HCT116 (cell line): ENCODE measurements at regions not wholly inside any gene's neighbourhood (a gene's known extent, or its start where the extent isn't known, plus 50 kb on each side); places are given as distances from the start of the nearest gene placed in this dataset.

Source experiments
- ATAC-seq: fragments of 200-7000 bp; cut with Tn5 transposase; 2 replicates; pipeline ENCODE4 v1.9.1; 2020; ENCODE audit warnings: mild to moderate bottlenecking, moderate library complexity
- BruUV-seq: library from RNA; stranded (reverse); fragments of 400-500 nt; replicated peaks from 2 replicates; lab custom pipeline; 2021; lab: Mats Ljungman, UMichigan
- CTCF ChIA-PET: fragments of 300-600 bp; sonication (Branson Sonifier 250); formaldehyde crosslinking; loops from one replicate; lab custom pipeline; 2021; ENCODE audit warnings: antibody characterized with exemption; lab: Charles Lee
- POLR2A ChIA-PET: fragments of 300-600, 350-600 bp; sonication (Branson Sonifier 250); formaldehyde crosslinking; loops from one replicate; lab custom pipeline; 2021; ENCODE audit warnings: antibody characterized with exemption; lab: Charles Lee
- RAD21 ChIA-PET, 2 experiments: fragments of 300-600 bp; sonication (Branson Sonifier 250); formaldehyde crosslinking; loops; one replicate each; lab custom pipeline; 2023; ENCODE audit warnings: low total read pairs in 2 of 2; ENCODE audit not compliant: uncharacterized antibody in 2 of 2, unreplicated experiment in 2 of 2, low non-redundant PET in 1 of 2; lab: Charles Lee
- DNase-seq: peaks from one replicate; pipeline ENCODE4 v3.0.0-alpha.2; 2010; ENCODE audit warnings: low read depth, low spot score
- H2AFZ ChIP-seq: fragments of 200-600 bp; shearing (Covaris generic), sonication (generic); 2 replicates; pipeline ENCODE4 v1.6.1; 2017; ENCODE audit warnings: low read depth, mixed run types, mixed read lengths, antibody characterized with exemption, low read length; ENCODE audit not compliant: poor library complexity, severe bottlenecking
- H3K27ac ChIP-seq: 2 replicates; pipeline ENCODE4 v1.5.1; 2012; ENCODE audit warnings: low read depth, low read length
- H3K27me3 ChIP-seq: fragments of 200-600 bp; sonication (generic); 2 replicates; pipeline ENCODE4 v1.6.1; 2016; ENCODE audit warnings: mixed run types, low read length, mixed read lengths; ENCODE audit not compliant: insufficient read depth
- H3K36me3 ChIP-seq, 2 experiments: fragments of 200-500 bp in 1 of 2; fragments of 200-600 bp in 1 of 2; sonication (Bioruptor generic) in 1 of 2; sonication (generic) in 1 of 2; 2 replicates each; pipeline versions ENCODE4 v1.5.1 to v1.6.1; 2014 to 2016; ENCODE audit warnings: low read length in 2 of 2, inconsistent platforms in 1 of 2, mixed read lengths in 1 of 2, mixed run types in 1 of 2; ENCODE audit not compliant: insufficient read depth in 2 of 2, control insufficient read depth in 1 of 2
- H3K4me1 ChIP-seq, 2 experiments: fragments of 200-600 bp in 1 of 2; sonication (generic) in 1 of 2; 2 replicates each; pipeline versions ENCODE4 v1.5.1 to v1.6.1; 2012 to 2017; ENCODE audit warnings: low read length in 2 of 2, inconsistent platforms in 1 of 2, mild to moderate bottlenecking in 1 of 2, mixed read lengths in 1 of 2, mixed run types in 1 of 2, moderate library complexity in 1 of 2; ENCODE audit not compliant: insufficient read depth in 2 of 2, control insufficient read depth in 1 of 2
- H3K4me2 ChIP-seq: fragments of 200-600 bp; sonication (generic); 2 replicates; pipeline ENCODE4 v1.6.1; 2017; ENCODE audit warnings: mixed run types, low read length, mixed read lengths
- H3K4me3 ChIP-seq, 2 experiments: fragments of 200-600 bp in 1 of 2; sonication (generic) in 1 of 2; replicated peaks in 1 of 2; 2 replicates each; pipeline ENCODE4 v1.5.1; 2011 to 2016; ENCODE audit warnings: low read length in 2 of 2, control low read depth in 1 of 2, low read depth in 1 of 2, mild to moderate bottlenecking in 1 of 2, mixed read lengths in 1 of 2, mixed run types in 1 of 2
- H3K79me2 ChIP-seq: fragments of 200-600 bp; sonication (generic); 2 replicates; pipeline ENCODE4 v1.6.1; 2017; ENCODE audit warnings: mild to moderate bottlenecking, mixed run types, low read length, moderate library complexity, mixed read lengths; ENCODE audit not compliant: insufficient read depth
- H3K9ac ChIP-seq: fragments of 200-600 bp; sonication (generic); 2 replicates; pipeline ENCODE4 v1.6.1; 2016; ENCODE audit warnings: low read length, mixed read lengths
- H3K9me2 ChIP-seq: fragments of 200-600 bp; sonication (generic), shearing (Covaris generic); 2 replicates; pipeline ENCODE4 v1.6.1; 2017; ENCODE audit warnings: mixed run types, mild to moderate bottlenecking, moderate library complexity; ENCODE audit not compliant: insufficient read depth
- H3K9me3 ChIP-seq, 2 experiments: fragments of 200-500 bp in 1 of 2; fragments of 200-600 bp in 1 of 2; sonication (Bioruptor generic) in 1 of 2; sonication (generic) in 1 of 2; 2 replicates each; pipeline ENCODE4 v1.6.1; 2014 to 2017; ENCODE audit warnings: low read length in 2 of 2, mixed read lengths in 2 of 2, inconsistent platforms in 1 of 2, low read depth in 1 of 2, mild to moderate bottlenecking in 1 of 2, mixed run types in 1 of 2, moderate library complexity in 1 of 2; ENCODE audit not compliant: control insufficient read depth in 1 of 2, insufficient read depth in 1 of 2
- H4K20me1 ChIP-seq: fragments of 200-600 bp; sonication (generic), shearing (Covaris generic); 2 replicates; pipeline ENCODE4 v1.6.1; 2017; ENCODE audit warnings: mixed run types, mild to moderate bottlenecking, moderate library complexity; ENCODE audit not compliant: insufficient read depth
- CBX3 ChIP-seq: IDR thresholded peaks from 2 replicates; pipeline ENCODE4 v1.6.1; 2012; ENCODE audit warnings: low read depth
- EGR1 ChIP-seq: IDR thresholded peaks from 2 replicates; pipeline ENCODE4 v1.6.1; 2012; ENCODE audit warnings: low read depth
- EZH2 ChIP-seq: fragments of 200-600 bp; sonication (generic); IDR thresholded peaks from 2 replicates; pipeline ENCODE4 v1.6.1; 2017; ENCODE audit warnings: antibody characterized with exemption, mixed run types
- EZH2phosphoT487 ChIP-seq: fragments of 200-600 bp; IDR thresholded peaks from 2 replicates; pipeline ENCODE4 v1.6.1; 2018; ENCODE audit warnings: antibody characterized with exemption, borderline replicate concordance
- FOSL1 ChIP-seq: IDR thresholded peaks from 2 replicates; pipeline ENCODE4 v1.6.1; 2012; ENCODE audit warnings: low read depth
- JUND ChIP-seq: IDR thresholded peaks from 2 replicates; pipeline ENCODE4 v1.6.1; 2012
- POLR2A ChIP-seq: IDR thresholded peaks from 2 replicates; pipeline ENCODE4 v1.7.0; 2011; ENCODE audit warnings: borderline replicate concordance; ENCODE audit not compliant: insufficient read depth, insufficient read length; ENCODE audit errors: extremely low read depth
- POLR2AphosphoS5 ChIP-seq: IDR thresholded peaks from 2 replicates; pipeline ENCODE4 v1.6.1; 2011; ENCODE audit warnings: mild to moderate bottlenecking, low read depth, low read length, moderate library complexity
- RAD21 ChIP-seq: IDR thresholded peaks from 2 replicates; pipeline ENCODE4 v1.6.1; 2012; ENCODE audit warnings: low read depth, mild to moderate bottlenecking
- SRF ChIP-seq: IDR thresholded peaks from 2 replicates; pipeline ENCODE4 v1.6.1; 2012; ENCODE audit warnings: low read depth
- TCF7L2 ChIP-seq: IDR thresholded peaks from 2 replicates; pipeline ENCODE4 v1.7.0; 2011; ENCODE audit warnings: borderline replicate concordance, inconsistent platforms; ENCODE audit not compliant: insufficient read depth, insufficient read length; ENCODE audit errors: extremely low read depth
- YY1 ChIP-seq: IDR thresholded peaks from 2 replicates; pipeline ENCODE4 v1.6.1; 2011; ENCODE audit warnings: low read length, low read depth, moderate library complexity, mild to moderate bottlenecking; ENCODE audit not compliant: insufficient replicate concordance; ENCODE audit errors: extremely low read depth
- ZFX ChIP-seq: fragments of 450-650 bp; IDR thresholded peaks from 2 replicates; pipeline ENCODE4 v1.6.1; 2017
- ZNF274 ChIP-seq: fragments of 200-500 bp; sonication (Bioruptor generic); IDR thresholded peaks from 2 replicates; pipeline ENCODE4 v1.6.1; 2014; ENCODE audit warnings: mild to moderate bottlenecking, low read depth, low read length, inconsistent platforms
- intact Hi-C: fragments of 100-400 bp; cut with micrococcal nuclease; formaldehyde crosslinking; loops from 2 replicates; pipeline ENCODE4 v1.10.0; 2022
- TF ChIP-seq, protein P1 (sequence below): IDR thresholded peaks from 2 replicates; pipeline ENCODE4 v1.6.1; 2011; ENCODE audit warnings: mild to moderate bottlenecking, low read length, moderate library complexity; ENCODE audit not compliant: insufficient replicate concordance; ENCODE audit errors: extremely low read depth
- TF ChIP-seq, protein P2 (sequence below): IDR thresholded peaks from 2 replicates; pipeline ENCODE4 v1.6.1; 2012; ENCODE audit warnings: low read depth
- TF ChIP-seq, protein P3 (sequence below): IDR thresholded peaks from 2 replicates; pipeline ENCODE4 v1.6.1; 2012
- TF ChIP-seq, protein P4 (sequence below), 3 experiments: fragments of 200-600 bp in 1 of 3; sonication (generic) in 1 of 3; IDR thresholded peaks in 2 of 3; conservative IDR thresholded peaks in 1 of 3; 2 replicates each; pipeline ENCODE4 v1.5.1; 2012 to 2017; ENCODE audit warnings: low read depth in 2 of 3, low read length in 2 of 3, antibody characterized with exemption in 1 of 3, borderline replicate concordance in 1 of 3, control low read depth in 1 of 3, mild to moderate bottlenecking in 1 of 3, mixed read lengths in 1 of 3, mixed run types in 1 of 3, moderate library complexity in 1 of 3; ENCODE audit not compliant: insufficient read depth in 1 of 3

DNA sequence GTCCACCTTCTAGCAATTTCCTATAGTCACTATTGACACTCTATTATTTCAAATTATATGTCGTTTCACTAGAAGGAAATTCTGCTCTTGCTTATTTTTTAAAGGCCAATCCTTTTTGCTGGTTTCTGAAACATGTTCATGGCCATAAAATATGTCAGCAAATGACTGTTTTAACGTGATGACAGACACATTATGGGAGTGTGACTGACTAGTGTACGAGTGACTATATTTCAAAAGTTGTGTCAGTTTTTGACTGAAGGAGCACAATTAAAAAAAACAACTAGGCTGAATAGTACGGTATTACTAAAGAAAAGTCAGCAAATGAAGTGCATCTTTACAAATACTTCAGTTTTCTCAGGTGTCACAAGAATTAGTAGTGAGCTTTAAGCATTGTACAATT, 196.0 kb downstream of the NR4A2 start (continued):
- no peak for TF ChIP-seq YY1
- no peak for TF ChIP-seq RAD21
- TF ChIP-seq, protein P1, sequence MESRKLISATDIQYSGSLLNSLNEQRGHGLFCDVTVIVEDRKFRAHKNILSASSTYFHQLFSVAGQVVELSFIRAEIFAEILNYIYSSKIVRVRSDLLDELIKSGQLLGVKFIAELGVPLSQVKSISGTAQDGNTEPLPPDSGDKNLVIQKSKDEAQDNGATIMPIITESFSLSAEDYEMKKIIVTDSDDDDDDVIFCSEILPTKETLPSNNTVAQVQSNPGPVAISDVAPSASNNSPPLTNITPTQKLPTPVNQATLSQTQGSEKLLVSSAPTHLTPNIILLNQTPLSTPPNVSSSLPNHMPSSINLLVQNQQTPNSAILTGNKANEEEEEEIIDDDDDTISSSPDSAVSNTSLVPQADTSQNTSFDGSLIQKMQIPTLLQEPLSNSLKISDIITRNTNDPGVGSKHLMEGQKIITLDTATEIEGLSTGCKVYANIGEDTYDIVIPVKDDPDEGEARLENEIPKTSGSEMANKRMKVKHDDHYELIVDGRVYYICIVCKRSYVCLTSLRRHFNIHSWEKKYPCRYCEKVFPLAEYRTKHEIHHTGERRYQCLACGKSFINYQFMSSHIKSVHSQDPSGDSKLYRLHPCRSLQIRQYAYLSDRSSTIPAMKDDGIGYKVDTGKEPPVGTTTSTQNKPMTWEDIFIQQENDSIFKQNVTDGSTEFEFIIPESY, result no peak

DNA sequence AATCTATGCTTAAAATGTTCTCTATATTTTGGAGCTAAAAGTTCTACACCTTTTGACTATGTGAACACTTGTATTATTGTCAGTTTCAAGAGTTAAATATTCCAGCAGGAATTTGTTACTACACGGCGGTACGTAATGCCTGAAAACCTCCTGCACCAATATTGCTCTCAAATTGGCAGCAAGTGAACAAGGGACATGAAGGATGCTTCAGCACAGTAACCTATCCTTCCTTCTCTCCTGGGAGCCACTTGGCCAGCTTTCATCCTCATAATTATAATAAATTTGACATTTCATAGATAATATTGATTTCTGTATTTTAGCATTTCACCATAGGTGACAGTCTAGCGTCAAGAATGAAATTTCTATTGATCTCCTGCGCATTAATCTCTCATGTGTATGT, 197.6 kb downstream of the NR4A2 start:
- Histone ChIP-seq H2AFZ (no peak overlapping the region), H3K4me1 (no peaks in the 10 kb centered on the region), H3K9me3 (no peaks in the 10 kb centered on the region), H3K9me2 (no peaks in the 10 kb centered on the region), H3K9ac (no peak overlapping the region), H4K20me1 (no peaks in the 10 kb centered on the region), H3K36me3 (no peaks in the 10 kb centered on the region), H3K4me3 (no peak overlapping the region), H3K79me2 (no peaks in the 10 kb centered on the region), H3K4me2 (no peak overlapping the region), H3K27ac (no peak overlapping the region), H3K27me3 (no peaks in the 10 kb centered on the region)
- TF ChIP-seq EZH2 (no peak), RAD21 (no peak), JUND (no peak), SRF (no peak), EGR1 (no peak), FOSL1 (no peak), ZNF274 (no peak), CBX3 (no peak), EZH2phosphoT487 (no peak), TCF7L2 (no peak), POLR2A (no peak), ZFX (no peak), POLR2AphosphoS5 (no peak)
- TF ChIP-seq, protein P2, sequence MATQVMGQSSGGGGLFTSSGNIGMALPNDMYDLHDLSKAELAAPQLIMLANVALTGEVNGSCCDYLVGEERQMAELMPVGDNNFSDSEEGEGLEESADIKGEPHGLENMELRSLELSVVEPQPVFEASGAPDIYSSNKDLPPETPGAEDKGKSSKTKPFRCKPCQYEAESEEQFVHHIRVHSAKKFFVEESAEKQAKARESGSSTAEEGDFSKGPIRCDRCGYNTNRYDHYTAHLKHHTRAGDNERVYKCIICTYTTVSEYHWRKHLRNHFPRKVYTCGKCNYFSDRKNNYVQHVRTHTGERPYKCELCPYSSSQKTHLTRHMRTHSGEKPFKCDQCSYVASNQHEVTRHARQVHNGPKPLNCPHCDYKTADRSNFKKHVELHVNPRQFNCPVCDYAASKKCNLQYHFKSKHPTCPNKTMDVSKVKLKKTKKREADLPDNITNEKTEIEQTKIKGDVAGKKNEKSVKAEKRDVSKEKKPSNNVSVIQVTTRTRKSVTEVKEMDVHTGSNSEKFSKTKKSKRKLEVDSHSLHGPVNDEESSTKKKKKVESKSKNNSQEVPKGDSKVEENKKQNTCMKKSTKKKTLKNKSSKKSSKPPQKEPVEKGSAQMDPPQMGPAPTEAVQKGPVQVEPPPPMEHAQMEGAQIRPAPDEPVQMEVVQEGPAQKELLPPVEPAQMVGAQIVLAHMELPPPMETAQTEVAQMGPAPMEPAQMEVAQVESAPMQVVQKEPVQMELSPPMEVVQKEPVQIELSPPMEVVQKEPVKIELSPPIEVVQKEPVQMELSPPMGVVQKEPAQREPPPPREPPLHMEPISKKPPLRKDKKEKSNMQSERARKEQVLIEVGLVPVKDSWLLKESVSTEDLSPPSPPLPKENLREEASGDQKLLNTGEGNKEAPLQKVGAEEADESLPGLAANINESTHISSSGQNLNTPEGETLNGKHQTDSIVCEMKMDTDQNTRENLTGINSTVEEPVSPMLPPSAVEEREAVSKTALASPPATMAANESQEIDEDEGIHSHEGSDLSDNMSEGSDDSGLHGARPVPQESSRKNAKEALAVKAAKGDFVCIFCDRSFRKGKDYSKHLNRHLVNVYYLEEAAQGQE, result no peak
- TF ChIP-seq, protein P3, sequence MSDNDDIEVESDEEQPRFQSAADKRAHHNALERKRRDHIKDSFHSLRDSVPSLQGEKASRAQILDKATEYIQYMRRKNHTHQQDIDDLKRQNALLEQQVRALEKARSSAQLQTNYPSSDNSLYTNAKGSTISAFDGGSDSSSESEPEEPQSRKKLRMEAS, result no peak
- TF ChIP-seq, protein P4, sequence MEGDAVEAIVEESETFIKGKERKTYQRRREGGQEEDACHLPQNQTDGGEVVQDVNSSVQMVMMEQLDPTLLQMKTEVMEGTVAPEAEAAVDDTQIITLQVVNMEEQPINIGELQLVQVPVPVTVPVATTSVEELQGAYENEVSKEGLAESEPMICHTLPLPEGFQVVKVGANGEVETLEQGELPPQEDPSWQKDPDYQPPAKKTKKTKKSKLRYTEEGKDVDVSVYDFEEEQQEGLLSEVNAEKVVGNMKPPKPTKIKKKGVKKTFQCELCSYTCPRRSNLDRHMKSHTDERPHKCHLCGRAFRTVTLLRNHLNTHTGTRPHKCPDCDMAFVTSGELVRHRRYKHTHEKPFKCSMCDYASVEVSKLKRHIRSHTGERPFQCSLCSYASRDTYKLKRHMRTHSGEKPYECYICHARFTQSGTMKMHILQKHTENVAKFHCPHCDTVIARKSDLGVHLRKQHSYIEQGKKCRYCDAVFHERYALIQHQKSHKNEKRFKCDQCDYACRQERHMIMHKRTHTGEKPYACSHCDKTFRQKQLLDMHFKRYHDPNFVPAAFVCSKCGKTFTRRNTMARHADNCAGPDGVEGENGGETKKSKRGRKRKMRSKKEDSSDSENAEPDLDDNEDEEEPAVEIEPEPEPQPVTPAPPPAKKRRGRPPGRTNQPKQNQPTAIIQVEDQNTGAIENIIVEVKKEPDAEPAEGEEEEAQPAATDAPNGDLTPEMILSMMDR (IDR thresholded peaks at IDR 0.05 in 2 of 3, conservative IDR thresholded peaks at IDR 0.05 in 1 of 3; ENCODE audit: borderline replicate concordance in 1 of 3, insufficient read depth in 1 of 3, low read depth in 2 of 3, low read length in 2 of 3), result no peak
- intact Hi-C loops, result no loop called here
- DNase-seq (no peak), ATAC-seq (no peak)
- ChIA-PET POLR2A (interaction anchor here (0.9 kb wide), 1 partner anchor 12 kb away, joined by 5 read pairs; no protein-coding TSS in a partner anchor), CTCF (interaction anchor here (1.3 kb wide), 1 partner anchor 758 kb away, joined by 4 read pairs; no protein-coding TSS in a partner anchor), RAD21 (no interaction called here)
- BruUV-seq, result no TSS peak
